Endodermal cell (in vitro differentiated cells): ENCODE measurements at regions not wholly inside any gene's neighbourhood (a gene's known extent, or its start where the extent isn't known, plus 50 kb on each side); places are given as distances from the start of the nearest gene placed in this dataset.

Experiments used
- DNase-seq: peaks from one replicate; pipeline ENCODE4 v3.0.0-alpha.2; 2017
- H3K27ac ChIP-seq: 2 replicates; pipeline ENCODE4 v1.5.1; 2013; ENCODE audit warnings: mild to moderate bottlenecking, low read depth, low read length, moderate library complexity
- H3K27me3 ChIP-seq: 2 replicates; pipeline ENCODE4 v1.6.1; 2013; ENCODE audit warnings: mild to moderate bottlenecking, low read length, moderate library complexity; ENCODE audit not compliant: insufficient read depth, control insufficient read depth, poor library complexity, severe bottlenecking
- H3K36me3 ChIP-seq: 2 replicates; pipeline ENCODE4 v1.7.0; 2013; ENCODE audit warnings: mild to moderate bottlenecking, low read length, moderate library complexity; ENCODE audit not compliant: control insufficient read depth, insufficient read depth
- H3K4me1 ChIP-seq: one replicate; pipeline ENCODE4 v1.7.0; 2013; ENCODE audit warnings: low read length; ENCODE audit not compliant: control insufficient read depth, insufficient read depth
- H3K4me3 ChIP-seq: 2 replicates; pipeline ENCODE4 v1.5.1; 2013; ENCODE audit warnings: mild to moderate bottlenecking, low read length, moderate library complexity
- H3K9ac ChIP-seq: 2 replicates; pipeline ENCODE4 v1.6.1; 2013; ENCODE audit warnings: mild to moderate bottlenecking, low read length, moderate library complexity; ENCODE audit not compliant: poor library complexity, severe bottlenecking; ENCODE audit errors: extremely low read depth
- H3K9me3 ChIP-seq: 2 replicates; pipeline ENCODE4 v1.6.1; 2013; ENCODE audit warnings: mild to moderate bottlenecking, low read length, moderate library complexity; ENCODE audit not compliant: control insufficient read depth
- H3K27ac Mint-ChIP-seq: 2 replicates; pipeline ENCODE4 v1.8.0; 2020; ENCODE audit warnings: mixed read lengths
- H3K27me3 Mint-ChIP-seq: 2 replicates; pipeline ENCODE4 v1.8.0; 2021; ENCODE audit warnings: mild to moderate bottlenecking, mixed read lengths; ENCODE audit not compliant: insufficient read depth
- H3K36me3 Mint-ChIP-seq: 2 replicates; pipeline ENCODE4 v1.8.0; 2020; ENCODE audit warnings: low read depth, mixed read lengths
- H3K4me1 Mint-ChIP-seq: 2 replicates; pipeline ENCODE4 v1.8.0; 2020; ENCODE audit warnings: mixed read lengths
- H3K4me3 Mint-ChIP-seq: 2 replicates; pipeline ENCODE4 v1.8.0; 2020; ENCODE audit warnings: mild to moderate bottlenecking, moderate library complexity, mixed read lengths
- H3K9me3 Mint-ChIP-seq: 2 replicates; pipeline ENCODE4 v1.8.0; 2020; ENCODE audit warnings: mild to moderate bottlenecking, mixed read lengths
- WGBS, 2 experiments: methylation state at CpG; one replicate each; pipeline versions ENCODE4 v1.1.5 to v1.1.7; 2013; ENCODE audit warnings: missing lambda C conversion rate in 2 of 2, mixed read lengths in 1 of 2; ENCODE audit not compliant: insufficient coverage in 1 of 2, insufficient read length in 1 of 2; 5-methylcytosine and 5-hydroxymethylcytosine counted together
- TF ChIP-seq, protein P1 (sequence below): fragments of 200-600 bp; sonication (generic); conservative IDR thresholded peaks from 2 replicates; pipeline ENCODE4 v1.5.0; 2021; ENCODE audit warnings: antibody characterized with exemption, mild to moderate bottlenecking

DNA sequence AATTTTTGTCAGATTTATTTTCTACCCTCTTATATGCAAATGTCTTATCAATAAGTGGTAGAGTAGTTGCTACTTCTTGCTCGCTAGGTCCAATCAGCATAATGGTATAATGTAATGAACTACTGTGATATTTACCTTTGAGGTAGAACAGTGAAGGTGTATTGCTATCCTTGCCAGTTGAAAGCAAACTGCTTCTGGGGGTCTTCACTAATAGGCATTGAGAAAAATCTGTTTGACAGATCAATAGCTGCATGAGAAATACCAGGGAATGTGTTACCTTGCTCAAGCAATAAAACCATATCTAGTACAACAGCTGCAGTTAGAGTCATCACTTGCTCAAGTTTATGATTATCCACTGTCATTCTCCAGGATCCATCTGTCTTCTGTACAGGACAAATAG is 50.1 kb upstream of the EFEMP1 start:
- 93 to 100% methylated on average over 1 of the region's 1 CpG for WGBS, 2 experiments
- peaks cover 13% of the 10 kb centered on the region for H3K4me1 Mint-ChIP-seq
- no peak overlapping the region for H3K27ac Mint-ChIP-seq
- H3K4me1 ChIP-seq = no peaks in the 10 kb centered on the region
- no peaks in the 10 kb centered on the region for H3K36me3 ChIP-seq
- peaks cover 41% of the 10 kb centered on the region for H3K27me3 Mint-ChIP-seq
- TF ChIP-seq, protein P1, sequence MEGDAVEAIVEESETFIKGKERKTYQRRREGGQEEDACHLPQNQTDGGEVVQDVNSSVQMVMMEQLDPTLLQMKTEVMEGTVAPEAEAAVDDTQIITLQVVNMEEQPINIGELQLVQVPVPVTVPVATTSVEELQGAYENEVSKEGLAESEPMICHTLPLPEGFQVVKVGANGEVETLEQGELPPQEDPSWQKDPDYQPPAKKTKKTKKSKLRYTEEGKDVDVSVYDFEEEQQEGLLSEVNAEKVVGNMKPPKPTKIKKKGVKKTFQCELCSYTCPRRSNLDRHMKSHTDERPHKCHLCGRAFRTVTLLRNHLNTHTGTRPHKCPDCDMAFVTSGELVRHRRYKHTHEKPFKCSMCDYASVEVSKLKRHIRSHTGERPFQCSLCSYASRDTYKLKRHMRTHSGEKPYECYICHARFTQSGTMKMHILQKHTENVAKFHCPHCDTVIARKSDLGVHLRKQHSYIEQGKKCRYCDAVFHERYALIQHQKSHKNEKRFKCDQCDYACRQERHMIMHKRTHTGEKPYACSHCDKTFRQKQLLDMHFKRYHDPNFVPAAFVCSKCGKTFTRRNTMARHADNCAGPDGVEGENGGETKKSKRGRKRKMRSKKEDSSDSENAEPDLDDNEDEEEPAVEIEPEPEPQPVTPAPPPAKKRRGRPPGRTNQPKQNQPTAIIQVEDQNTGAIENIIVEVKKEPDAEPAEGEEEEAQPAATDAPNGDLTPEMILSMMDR = no peak
- no peak overlapping the region for H3K4me3 Mint-ChIP-seq
- DNase-seq = no peak
- H3K9me3 Mint-ChIP-seq = no peaks in the 10 kb centered on the region
- H3K9ac ChIP-seq = no peak overlapping the region
- no peaks in the 10 kb centered on the region for H3K36me3 Mint-ChIP-seq
- no peak overlapping the region for H3K4me3 ChIP-seq
- no peaks in the 10 kb centered on the region for H3K9me3 ChIP-seq
- H3K27me3 ChIP-seq = peaks cover 65% of the 10 kb centered on the region
- H3K27ac ChIP-seq = no peak overlapping the region

- TF ChIP-seq, protein P1 = no peak
- Histone ChIP-seq H3K4me3 (no peak overlapping the region), H3K9me3 (no peaks in the 10 kb centered on the region), H3K9ac (no peak overlapping the region), H3K27me3 (peaks cover 34% of the 10 kb centered on the region), H3K4me1 (peaks cover 2% of the 10 kb centered on the region), H3K36me3 (no peaks in the 10 kb centered on the region), H3K27ac (no peak overlapping the region)
- peaks cover 13% of the 10 kb centered on the region for H3K4me1 Mint-ChIP-seq
- no peak for DNase-seq
- no peaks in the 10 kb centered on the region for H3K9me3 Mint-ChIP-seq
- no peak overlapping the region for H3K27ac Mint-ChIP-seq
- H3K36me3 Mint-ChIP-seq = no peaks in the 10 kb centered on the region
- peaks cover 17% of the 10 kb centered on the region for H3K27me3 Mint-ChIP-seq
- no peak overlapping the region for H3K4me3 Mint-ChIP-seq
These were observed 53.1 kb upstream of the EFEMP1 start for GRCh38 chr2:55976681-55977080.

- Histone ChIP-seq H3K36me3 (no peaks in the 10 kb centered on the region), H3K9me3 (no peaks in the 10 kb centered on the region), H3K27me3 (peaks cover under 1% of the 10 kb centered on the region), H3K4me1 (peaks cover 2% of the 10 kb centered on the region), H3K27ac (no peak overlapping the region), H3K4me3 (no peak overlapping the region), H3K9ac (no peak overlapping the region)
- Mint-ChIP-seq H3K9me3 (no peaks in the 10 kb centered on the region), H3K4me1 (peaks cover 22% of the 10 kb centered on the region), H3K27ac (no peak overlapping the region), H3K4me3 (no peak overlapping the region), H3K36me3 (no peaks in the 10 kb centered on the region), H3K27me3 (peaks cover 12% of the 10 kb centered on the region)
- no peak for DNase-seq
- 100% methylated on average over 1 of the region's 1 CpG; no CpG with 5 or more reads in 1 of the 2 experiments for WGBS, 2 experiments
- TF ChIP-seq, protein P1 = no peak
These were observed 61.8 kb upstream of the EFEMP1 start for GRCh38 chr2:55985406-55985805.
